Peyer's patch (tissue), 4 donors: ENCODE measurements at regions not wholly inside any gene's neighbourhood (a gene's known extent, or its start where the extent isn't known, plus 50 kb on each side); places are given as distances from the start of the nearest gene placed in this dataset.

Experiments used
- POLR2A ChIP-seq, 2 donors: fragments of 450-650 bp; IDR thresholded peaks; one replicate each; pipeline ENCODE4 v1.5.1; 2017; ENCODE audit warnings: antibody characterized with exemption in 2 of 2, mild to moderate bottlenecking in 2 of 2, moderate library complexity in 2 of 2
- TF ChIP-seq, protein P1 (sequence below), 6 experiments: fragments of 450-650 bp in 4 of 6; fragments of 200-600 bp in 2 of 6; sonication (generic) in 1 of 6; IDR thresholded peaks; one replicate each; pipeline ENCODE4 v1.5.1; 2017 to 2019; ENCODE audit warnings: antibody characterized with exemption in 6 of 6, mild to moderate bottlenecking in 3 of 6, moderate library complexity in 1 of 6

DNA sequence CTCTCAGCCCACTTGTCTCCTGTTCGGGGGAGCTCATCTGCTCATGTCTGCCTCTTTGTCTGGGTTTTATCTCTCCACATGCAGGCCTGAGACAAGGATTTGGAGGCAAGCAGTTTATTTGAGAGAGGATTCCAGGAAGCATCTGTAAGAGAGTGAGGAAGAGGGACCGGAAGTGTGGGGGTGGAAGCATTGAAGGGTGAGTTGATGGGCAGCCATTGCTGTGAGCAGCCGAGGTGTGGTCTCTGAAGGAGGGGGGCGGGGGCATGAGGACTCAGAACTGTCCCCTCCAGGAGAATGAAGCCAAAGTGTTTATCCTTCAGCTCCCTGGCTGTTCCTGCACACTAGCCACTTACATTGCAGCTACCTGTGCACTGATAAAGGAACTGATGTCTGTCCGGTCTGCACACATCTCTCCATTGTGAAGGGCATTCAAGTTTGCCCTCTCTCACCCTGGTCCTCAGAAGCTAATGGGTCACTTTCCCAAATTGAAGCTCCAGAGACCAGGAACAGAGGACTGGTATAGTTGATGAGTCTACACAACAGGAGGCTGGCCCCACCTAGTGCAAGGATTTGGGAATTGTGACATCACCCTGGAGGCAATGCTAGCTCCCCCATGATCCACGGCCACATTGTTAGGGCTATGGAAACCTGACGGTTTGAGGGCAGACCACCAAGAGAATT is 100.5 kb upstream of the FOXA2 start:
- TF ChIP-seq, protein P1, sequence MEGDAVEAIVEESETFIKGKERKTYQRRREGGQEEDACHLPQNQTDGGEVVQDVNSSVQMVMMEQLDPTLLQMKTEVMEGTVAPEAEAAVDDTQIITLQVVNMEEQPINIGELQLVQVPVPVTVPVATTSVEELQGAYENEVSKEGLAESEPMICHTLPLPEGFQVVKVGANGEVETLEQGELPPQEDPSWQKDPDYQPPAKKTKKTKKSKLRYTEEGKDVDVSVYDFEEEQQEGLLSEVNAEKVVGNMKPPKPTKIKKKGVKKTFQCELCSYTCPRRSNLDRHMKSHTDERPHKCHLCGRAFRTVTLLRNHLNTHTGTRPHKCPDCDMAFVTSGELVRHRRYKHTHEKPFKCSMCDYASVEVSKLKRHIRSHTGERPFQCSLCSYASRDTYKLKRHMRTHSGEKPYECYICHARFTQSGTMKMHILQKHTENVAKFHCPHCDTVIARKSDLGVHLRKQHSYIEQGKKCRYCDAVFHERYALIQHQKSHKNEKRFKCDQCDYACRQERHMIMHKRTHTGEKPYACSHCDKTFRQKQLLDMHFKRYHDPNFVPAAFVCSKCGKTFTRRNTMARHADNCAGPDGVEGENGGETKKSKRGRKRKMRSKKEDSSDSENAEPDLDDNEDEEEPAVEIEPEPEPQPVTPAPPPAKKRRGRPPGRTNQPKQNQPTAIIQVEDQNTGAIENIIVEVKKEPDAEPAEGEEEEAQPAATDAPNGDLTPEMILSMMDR (IDR thresholded peaks at IDR 0.05) = no peak
- TF ChIP-seq POLR2A (IDR thresholded peaks at IDR 0.05) = no peak
